Activated CD4-positive, alpha-beta T cell treated with anti-CD3 and anti-CD28 coated beads for 1 hour (primary cell): ENCODE measurements at regions not wholly inside any gene's neighbourhood (a gene's known extent, or its start where the extent isn't known, plus 50 kb on each side); places are given as distances from the start of the nearest gene placed in this dataset.
"Not testable (repeated sequence)": the region's sequence is repeated elsewhere in the genome, so short reads cannot be mapped to it uniquely, and the experiment has no call there.

Source experiments
- DNase-seq: peaks from one replicate; pipeline ENCODE4 v3.0.0-alpha.2; 2020

DNA sequence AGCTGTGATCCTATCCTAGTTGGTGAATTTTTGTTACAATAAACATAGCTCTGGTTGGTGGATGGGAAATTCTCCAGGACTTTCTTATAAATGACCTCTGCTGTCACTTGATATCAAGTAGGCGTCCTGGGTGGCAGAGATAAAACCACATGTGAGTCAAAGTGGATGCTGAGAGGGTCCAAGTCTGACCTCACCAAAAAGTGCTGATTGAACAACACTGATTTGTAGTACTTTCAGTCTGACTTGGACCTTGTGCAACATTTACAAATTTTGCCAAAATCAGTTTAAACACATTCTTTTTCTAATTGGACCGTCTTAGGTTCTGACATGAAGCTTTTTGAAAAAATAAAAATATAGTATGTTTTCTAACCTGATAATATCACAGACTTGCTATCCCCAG, 585.6 kb downstream of the GALC start:
- no peak for DNase-seq

DNA sequence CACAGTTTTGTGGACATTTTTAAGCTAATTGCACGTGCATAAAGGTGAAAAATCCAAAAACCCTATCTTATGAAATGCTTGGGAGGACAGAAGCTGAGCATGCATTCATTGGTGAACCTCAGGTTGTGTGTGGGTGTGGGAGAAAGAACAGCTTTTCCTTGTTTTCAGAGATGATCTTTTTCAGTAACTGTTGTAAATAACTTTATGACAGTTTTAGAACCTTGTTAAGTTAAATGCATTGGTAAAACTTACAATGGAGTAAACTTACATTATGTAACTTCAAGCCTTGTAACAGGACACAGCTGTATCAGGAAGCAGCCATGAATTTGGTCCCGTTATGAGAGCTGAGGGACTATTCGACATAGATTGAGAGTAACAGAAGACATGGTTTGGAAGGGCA, 587.4 kb downstream of the GALC start:
- no peak for DNase-seq

GRCh38 chr14:87397499-87397898, 595.5 kb downstream of the GALC start:
- DNase-seq, result no peak

DNA sequence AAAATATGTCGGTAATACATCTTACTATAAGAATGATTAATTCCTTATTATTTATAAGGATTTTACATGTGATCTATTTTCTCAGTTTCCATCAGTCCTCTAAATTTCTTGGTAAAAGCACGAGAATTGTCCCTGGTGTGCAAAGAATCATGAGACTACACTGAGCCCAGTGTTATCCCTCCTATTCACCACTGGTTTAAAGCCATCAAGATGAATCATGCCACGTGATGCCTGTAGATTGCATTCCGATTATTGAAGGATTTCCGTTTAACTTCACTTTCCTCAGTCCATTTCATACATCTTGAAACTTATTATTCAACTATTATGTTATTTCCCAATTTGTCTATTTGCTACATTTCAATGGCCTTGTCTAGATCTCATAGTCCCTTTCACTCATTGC, 601.9 kb downstream of the GALC start:
- no peak for DNase-seq

DNA sequence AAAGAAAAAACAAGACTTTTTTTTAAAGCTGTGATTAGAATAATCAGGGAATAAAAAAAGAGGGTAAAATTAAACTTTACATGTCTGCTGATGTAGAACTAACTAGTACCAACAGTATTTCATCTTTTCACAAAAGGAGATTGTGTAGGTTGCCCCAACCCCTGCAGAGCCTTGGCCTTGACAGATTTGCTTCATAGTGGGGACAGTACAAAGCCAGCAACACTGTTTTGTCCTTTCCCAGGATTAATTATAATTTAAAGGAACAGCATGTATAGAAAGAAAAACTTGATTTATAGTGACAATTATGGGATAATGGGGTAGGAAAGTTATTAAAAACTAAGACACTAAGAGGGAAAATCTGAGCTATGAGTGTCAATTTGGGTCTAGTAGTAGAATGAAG, 604.0 kb downstream of the GALC start:
- DNase-seq, result no peak

DNA sequence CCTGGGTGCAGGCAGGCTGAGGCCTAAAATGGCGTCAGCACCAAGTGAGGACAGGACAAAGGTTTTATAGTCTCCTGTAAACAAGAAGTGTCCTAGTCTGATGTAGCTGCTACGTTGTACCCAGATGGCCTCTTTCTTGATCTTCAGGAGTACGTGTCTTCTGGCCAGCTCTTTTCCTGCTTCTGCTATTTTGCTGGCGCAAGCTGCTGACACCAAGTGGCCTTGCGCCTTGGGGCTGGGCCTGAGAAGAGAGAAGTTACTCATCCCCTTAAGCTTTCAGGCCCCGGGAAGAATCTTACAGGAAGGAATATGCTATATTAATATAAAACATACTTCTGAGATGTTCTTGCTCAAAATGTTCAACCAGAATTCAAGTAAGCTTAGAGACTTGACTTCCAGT, 605.2 kb downstream of the GALC start:
- DNase-seq, result no peak

DNA sequence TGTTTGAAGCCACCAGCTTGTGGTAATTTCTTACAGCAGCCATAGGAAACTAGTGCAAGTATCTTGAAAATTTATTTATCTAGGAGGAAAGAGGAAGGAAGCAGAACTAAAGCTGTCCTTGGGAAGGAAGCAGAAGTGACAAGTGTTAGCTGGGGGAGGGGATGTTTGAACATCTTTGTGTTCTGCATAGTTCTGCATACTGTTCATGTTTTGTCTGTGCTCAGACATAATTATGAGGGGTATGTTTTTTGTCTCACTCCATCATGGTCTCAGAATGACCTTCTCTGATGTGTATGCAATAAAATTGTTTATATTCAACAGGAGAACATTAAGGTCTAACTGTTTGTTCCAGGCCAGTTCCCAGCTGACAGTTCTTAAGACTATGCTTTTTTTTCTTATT, 606.5 kb downstream of the GALC start:
- no peak for DNase-seq

GRCh38 chr14:87380054-87380453, 612.9 kb downstream of the GALC start:
- no peak for DNase-seq

DNA sequence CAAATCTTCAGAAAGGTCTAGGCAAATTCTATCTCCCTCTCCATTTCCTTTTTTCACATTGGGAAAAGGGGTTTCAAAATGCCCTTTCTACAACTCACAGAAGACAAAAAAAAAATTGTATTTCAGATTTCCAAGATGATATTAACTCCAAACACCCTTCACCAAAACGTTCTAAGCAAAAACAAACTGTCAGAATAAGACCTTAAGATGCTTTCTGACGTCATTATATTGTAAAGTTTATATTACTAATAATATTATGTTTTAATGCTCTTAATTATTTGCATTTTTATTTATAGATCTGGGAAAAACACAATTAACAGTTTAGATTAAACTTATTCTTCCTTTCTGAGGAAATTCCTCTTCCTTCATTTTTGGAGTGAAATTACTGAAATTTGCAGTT, 624.2 kb downstream of the GALC start:
- DNase-seq, result no peak

- not testable (repeated sequence) for DNase-seq
Observed at GRCh38 chr14:87360246-87360645, 632.7 kb downstream of the GALC start.

- DNase-seq, result no peak
Observed at GRCh38 chr14:87351007-87351406, 642.0 kb downstream of the GALC start.

- no peak for DNase-seq
Observed at GRCh38 chr14:87349921-87350320, 643.1 kb downstream of the GALC start.

DNA sequence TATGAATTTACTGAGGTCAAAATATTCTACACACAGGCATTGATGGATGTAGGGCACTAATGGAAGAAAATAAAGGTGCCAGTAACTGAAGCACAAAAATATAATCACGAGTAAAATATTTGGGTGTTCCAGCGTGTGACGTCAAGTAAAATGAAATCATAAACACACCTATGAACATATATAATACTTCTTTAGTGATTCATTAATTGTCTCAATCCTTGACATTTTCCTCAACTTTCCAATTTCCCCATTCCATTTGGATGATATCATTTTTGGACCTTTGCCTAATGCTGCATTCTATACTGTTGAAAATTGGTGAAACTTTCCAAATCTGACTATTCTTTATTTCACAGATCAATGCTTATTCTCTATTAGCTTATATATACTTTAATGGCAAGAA, 649.3 kb downstream of the GALC start:
- DNase-seq, result no peak

DNA sequence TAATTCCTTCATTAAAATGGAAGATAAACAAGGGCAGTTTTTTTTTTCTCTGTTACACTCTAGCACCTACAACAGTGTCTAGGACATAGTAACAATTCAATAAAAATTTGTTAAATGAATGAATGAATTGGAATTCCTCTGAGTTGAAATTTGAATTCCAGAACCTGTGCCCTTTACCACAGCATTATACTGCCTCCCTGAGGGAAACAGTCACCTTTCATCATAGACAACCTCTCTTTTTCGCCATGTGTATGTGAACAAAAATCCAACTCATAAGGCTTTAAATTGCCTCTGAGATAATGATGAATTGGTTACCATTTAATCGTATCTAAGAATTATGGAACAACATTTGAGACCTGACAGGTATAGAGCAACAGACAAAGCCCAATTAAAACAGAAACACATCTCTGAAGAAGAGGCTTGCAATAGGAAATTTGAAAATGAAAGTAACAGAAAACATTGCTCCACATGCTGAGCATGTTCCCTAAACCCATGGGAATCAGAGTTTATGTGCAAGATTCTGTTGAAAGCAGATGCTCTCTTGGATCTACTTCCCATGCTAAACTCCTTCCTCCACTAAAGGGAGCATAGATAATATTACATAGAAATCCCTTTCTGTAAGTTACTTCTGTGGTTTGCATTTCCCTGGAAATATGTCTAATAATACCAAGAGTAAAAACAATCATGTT, 657.8 kb downstream of the GALC start:
- no peak for DNase-seq

GRCh38 chr14:87331991-87332390, 661.0 kb downstream of the GALC start:
- DNase-seq, result no peak

- no peak for DNase-seq
Observed at GRCh38 chr14:87325741-87326140, 667.2 kb downstream of the GALC start.

DNA sequence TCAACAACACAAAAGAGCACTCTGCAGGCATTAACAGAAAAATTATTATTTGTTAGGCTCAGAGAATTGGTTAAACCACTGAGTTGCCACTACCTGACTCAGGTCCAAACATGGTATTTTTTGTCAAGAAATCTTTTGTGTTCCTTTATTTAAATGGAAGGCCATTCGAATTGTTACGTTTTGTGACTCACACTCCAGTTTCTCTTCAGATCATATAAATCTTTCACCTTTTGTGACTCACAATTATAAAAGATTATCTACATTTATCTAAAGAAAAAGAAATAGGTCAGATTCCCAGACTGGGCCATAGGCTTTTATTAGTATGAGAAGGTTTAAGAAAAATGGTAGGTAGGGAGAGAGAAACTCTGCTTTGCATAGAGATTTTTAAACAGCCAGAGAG, 669.8 kb downstream of the GALC start:
- DNase-seq, result no peak

GRCh38 chr14:87321548-87321947, 671.4 kb downstream of the GALC start:
- no peak for DNase-seq

GRCh38 chr14:87312894-87313205, 680.1 kb downstream of the GALC start:
- DNase-seq, result no peak

- DNase-seq, result no peak
Observed at GRCh38 chr14:87312169-87312893, 680.7 kb downstream of the GALC start.

DNA sequence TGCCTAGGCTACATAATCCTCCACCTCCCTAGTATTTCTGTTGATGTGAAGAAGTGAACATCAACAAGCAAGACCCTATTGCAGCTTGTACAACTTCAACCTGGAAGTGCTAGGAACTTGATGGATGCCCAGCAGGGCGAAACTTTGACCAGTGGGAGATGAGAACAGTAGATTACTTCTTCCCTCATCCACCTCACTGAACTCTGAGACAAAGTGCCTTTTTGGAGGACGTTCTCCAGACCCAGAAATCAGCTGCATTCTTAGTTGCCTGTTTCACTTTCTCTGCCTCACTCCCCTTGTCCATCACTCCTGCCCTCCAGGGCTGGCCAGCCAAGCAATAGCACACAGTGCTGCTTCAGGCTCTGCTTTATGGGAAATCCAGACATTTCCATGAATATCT, 683.4 kb downstream of the GALC start:
- no peak for DNase-seq

DNA sequence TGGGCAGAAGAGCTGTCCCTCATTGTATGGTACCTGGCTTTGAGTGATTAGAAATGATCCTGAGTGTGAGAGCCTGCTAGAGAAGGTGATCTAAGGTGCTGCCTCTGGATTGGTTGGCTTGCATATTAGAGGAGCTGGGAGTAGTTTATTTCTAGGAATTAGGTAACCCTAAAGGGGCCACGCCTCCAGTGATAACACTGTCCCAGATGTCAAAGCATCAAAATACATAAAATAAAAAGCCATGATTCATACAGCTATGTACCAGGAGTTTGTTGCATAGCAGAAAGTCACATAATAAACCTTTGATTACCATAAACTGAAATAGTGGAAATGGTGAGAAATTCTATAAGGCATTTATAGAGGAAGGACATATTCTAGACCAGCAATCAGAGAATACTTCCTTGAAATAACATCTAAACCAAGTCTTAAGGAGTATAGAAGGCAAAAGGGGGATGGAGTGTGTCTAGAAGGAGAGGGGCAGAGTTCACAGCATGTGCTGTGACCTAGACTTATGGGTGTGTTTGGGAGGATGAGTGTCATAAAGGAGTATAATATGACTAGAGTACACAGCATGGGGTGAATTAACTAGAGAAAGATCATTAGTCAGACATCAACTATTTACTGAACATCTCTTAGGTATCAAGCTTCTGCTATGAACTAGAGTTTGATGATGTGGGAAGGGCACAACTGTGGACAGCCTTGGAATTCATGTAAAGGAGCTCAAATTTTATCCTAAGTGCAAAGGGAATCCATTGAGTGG, 686.4 kb downstream of the GALC start:
- DNase-seq, result no peak

DNA sequence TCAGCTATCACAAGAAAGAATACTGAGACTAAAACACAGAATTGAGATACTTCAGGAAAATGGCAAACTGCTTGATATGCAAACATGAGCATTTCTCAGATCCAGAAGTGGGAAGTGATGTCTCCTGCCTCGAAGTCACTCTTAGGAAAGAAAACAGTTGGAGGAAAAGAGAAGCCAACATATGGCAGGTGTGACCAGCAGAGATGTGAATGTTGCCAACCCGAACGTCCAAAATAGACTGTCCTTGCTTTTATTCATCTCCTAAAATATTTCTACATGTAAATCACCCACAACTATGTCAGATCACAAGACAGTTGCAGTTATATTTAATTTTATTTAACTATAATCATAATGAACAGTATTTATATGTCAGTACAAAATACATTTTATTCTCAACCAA, 687.6 kb downstream of the GALC start:
- no peak for DNase-seq

GRCh38 chr14:87304404-87304803, 688.6 kb downstream of the GALC start:
- DNase-seq, result no peak
